Activated naive CD4-positive, alpha-beta T cell treated with anti-CD3 and anti-CD28 coated beads, Interleukin-2, amount 50 U/mL, for 72 hours (primary cell): ENCODE measurements at regions not wholly inside any gene's neighbourhood (a gene's known extent, or its start where the extent isn't known, plus 50 kb on each side); places are given as distances from the start of the nearest gene placed in this dataset.
A peak's percentile ranks its signal among the peaks of the same experiment; 100 is the strongest.

Experiments used
- ATAC-seq, 2 donors: fragments of 150-1000 bp; cut with Tn5 transposase; 2 replicates each; pipeline ENCODE4 v1.10.0; 2021; ENCODE audit warnings: mild to moderate bottlenecking in 2 of 2, moderate library complexity in 2 of 2
- DNase-seq, 2 donors: peaks; one replicate each; pipeline ENCODE4 v3.0.0; 2021 to 2022; ENCODE audit warnings: low spot score in 2 of 2
- H3K27ac Mint-ChIP-seq, 2 donors: one replicate each; pipeline ENCODE4 v1.8.0; 2022; ENCODE audit warnings: mild to moderate bottlenecking in 2 of 2, mixed read lengths in 2 of 2
- H3K36me3 Mint-ChIP-seq, 2 donors: one replicate each; pipeline ENCODE4 v1.8.0; 2022; ENCODE audit warnings: mixed read lengths in 2 of 2
- H3K9me3 Mint-ChIP-seq, 2 donors: one replicate each; pipeline ENCODE4 v1.8.0; 2022; ENCODE audit warnings: mixed read lengths in 2 of 2

GRCh38 chr5:35325836-35326235, 95.5 kb upstream of the PRLR start:
- H3K9me3 Mint-ChIP-seq, result peaks cover 0 to 13% of the 10 kb centered on the region in 2 donors
- ATAC-seq (no peak), DNase-seq (no peak)
- no peak overlapping the region for H3K27ac Mint-ChIP-seq
- peaks cover 0 to 14% of the 10 kb centered on the region in 2 donors for H3K36me3 Mint-ChIP-seq

GRCh38 chr5:35324679-35325078, 94.4 kb upstream of the PRLR start:
- Mint-ChIP-seq H3K9me3 (peaks cover 0 to 13% of the 10 kb centered on the region in 2 donors), H3K36me3 (peaks cover 0 to 14% of the 10 kb centered on the region in 2 donors), H3K27ac (no peak overlapping the region)
- ATAC-seq (no peak), DNase-seq (no peak)

- Mint-ChIP-seq H3K27ac (no peak overlapping the region), H3K36me3 (peaks cover 0 to 14% of the 10 kb centered on the region in 2 donors), H3K9me3 (peaks cover 0 to 13% of the 10 kb centered on the region in 2 donors)
- DNase-seq (no peak), ATAC-seq (no peak)
Measured at GRCh38 chr5:35324201-35324600, 93.9 kb upstream of the PRLR start.

- Mint-ChIP-seq H3K9me3 (peaks cover 4 to 9% of the 10 kb centered on the region in 2 donors), H3K36me3 (peaks cover 0 to 5% of the 10 kb centered on the region in 2 donors), H3K27ac (peak overlapping the region in 1 of 2 donors; percentile 81)
- DNase-seq, result no peak
- peak; percentile 32 to 68 for ATAC-seq
Measured at GRCh38 chr5:35320029-35320428, 89.7 kb upstream of the PRLR start.

- peak; percentile 85 to 93 for ATAC-seq
- peaks cover 4 to 9% of the 10 kb centered on the region in 2 donors for H3K9me3 Mint-ChIP-seq
- DNase-seq, result peak in 1 of 2 donors; percentile 79
- H3K27ac Mint-ChIP-seq, result peak overlapping the region in 1 of 2 donors; percentile 81
- peaks cover 0 to 5% of the 10 kb centered on the region in 2 donors for H3K36me3 Mint-ChIP-seq
Measured at GRCh38 chr5:35319333-35320002, 89.2 kb upstream of the PRLR start.

GRCh38 chr5:35317586-35317985, 87.3 kb upstream of the PRLR start:
- no peak for DNase-seq
- ATAC-seq, result no peak
- Mint-ChIP-seq H3K9me3 (peaks cover 4 to 9% of the 10 kb centered on the region in 2 donors), H3K36me3 (peaks cover 0 to 5% of the 10 kb centered on the region in 2 donors), H3K27ac (no peak overlapping the region)

GRCh38 chr5:35316611-35317274, 86.5 kb upstream of the PRLR start:
- Mint-ChIP-seq H3K9me3 (peaks cover 4 to 9% of the 10 kb centered on the region in 2 donors), H3K36me3 (peaks cover 0 to 5% of the 10 kb centered on the region in 2 donors), H3K27ac (no peak overlapping the region)
- ATAC-seq, result peak; percentile 50 to 70
- no peak for DNase-seq

GRCh38 chr5:35313291-35313690, 83.0 kb upstream of the PRLR start:
- ATAC-seq, result no peak
- DNase-seq, result no peak
- H3K36me3 Mint-ChIP-seq, result peaks cover 0 to 5% of the 10 kb centered on the region in 2 donors
- H3K27ac Mint-ChIP-seq, result no peak overlapping the region
- peaks cover 3 to 7% of the 10 kb centered on the region in 2 donors for H3K9me3 Mint-ChIP-seq

- ATAC-seq (no peak), DNase-seq (no peak)
- H3K9me3 Mint-ChIP-seq, result no peaks in the 10 kb centered on the region
- H3K36me3 Mint-ChIP-seq, result peaks cover 0 to 5% of the 10 kb centered on the region in 2 donors
- no peak overlapping the region for H3K27ac Mint-ChIP-seq
Measured at GRCh38 chr5:35312267-35312666, 82.0 kb upstream of the PRLR start.

GRCh38 chr5:35309365-35310130, 79.3 kb upstream of the PRLR start:
- ATAC-seq (no peak), DNase-seq (no peak)
- Mint-ChIP-seq H3K36me3 (no peaks in the 10 kb centered on the region), H3K27ac (no peak overlapping the region), H3K9me3 (no peaks in the 10 kb centered on the region)

GRCh38 chr5:35308421-35308820, 78.1 kb upstream of the PRLR start:
- no peak for DNase-seq
- no peak overlapping the region for H3K27ac Mint-ChIP-seq
- no peaks in the 10 kb centered on the region for H3K36me3 Mint-ChIP-seq
- H3K9me3 Mint-ChIP-seq, result no peaks in the 10 kb centered on the region
- ATAC-seq, result no peak

GRCh38 chr5:35306716-35307365, 76.6 kb upstream of the PRLR start:
- Mint-ChIP-seq H3K9me3 (no peaks in the 10 kb centered on the region), H3K27ac (no peak overlapping the region), H3K36me3 (no peaks in the 10 kb centered on the region)
- ATAC-seq, result no peak
- DNase-seq, result no peak

GRCh38 chr5:35305336-35306020, 75.2 kb upstream of the PRLR start:
- Mint-ChIP-seq H3K27ac (no peak overlapping the region), H3K9me3 (peaks cover 4 to 5% of the 10 kb centered on the region in 2 donors), H3K36me3 (no peaks in the 10 kb centered on the region)
- DNase-seq (no peak), ATAC-seq (no peak)

- DNase-seq (no peak), ATAC-seq (no peak)
- Mint-ChIP-seq H3K9me3 (peaks cover 4 to 5% of the 10 kb centered on the region in 2 donors), H3K27ac (no peak overlapping the region), H3K36me3 (no peaks in the 10 kb centered on the region)
Measured at GRCh38 chr5:35304291-35304690, 74.0 kb upstream of the PRLR start.

GRCh38 chr5:35303152-35303551, 72.9 kb upstream of the PRLR start:
- Mint-ChIP-seq H3K36me3 (no peaks in the 10 kb centered on the region), H3K27ac (no peak overlapping the region), H3K9me3 (peaks cover 4 to 5% of the 10 kb centered on the region in 2 donors)
- no peak for DNase-seq
- ATAC-seq, result peak in 1 of 2 donors; percentile 35

- H3K27ac Mint-ChIP-seq, result no peak overlapping the region
- ATAC-seq (peak in 1 of 2 donors; percentile 78), DNase-seq (no peak)
- peaks cover 4 to 5% of the 10 kb centered on the region in 2 donors for H3K9me3 Mint-ChIP-seq
- H3K36me3 Mint-ChIP-seq, result no peaks in the 10 kb centered on the region
Measured at GRCh38 chr5:35302544-35302943, 72.3 kb upstream of the PRLR start.
